DOHH2 (cell line): ENCODE measurements at regions not wholly inside any gene's neighbourhood (a gene's known extent, or its start where the extent isn't known, plus 50 kb on each side); places are given as distances from the start of the nearest gene placed in this dataset.

Experiments
- H3F3A ChIP-seq: fragments of 200-600 bp; sonication (generic), shearing (Covaris generic); 2 replicates; pipeline ENCODE4 v1.6.0; 2016; ENCODE audit warnings: antibody characterized with exemption, mild to moderate bottlenecking; ENCODE audit not compliant: control insufficient read depth, insufficient read depth
- H3K27ac ChIP-seq: fragments of 200-600 bp; sonication (generic); 2 replicates; pipeline ENCODE4 v1.5.1; 2014; ENCODE audit warnings: low read depth, mild to moderate bottlenecking, low read length, moderate library complexity
- H3K27me3 ChIP-seq: fragments of 200-600 bp; sonication (generic); 2 replicates; pipeline ENCODE4 v1.6.1; 2014; ENCODE audit warnings: mild to moderate bottlenecking, low read length, mixed read lengths; ENCODE audit not compliant: control insufficient read depth
- H3K36me3 ChIP-seq: fragments of 200-600 bp; sonication (generic); 2 replicates; pipeline ENCODE4 v1.6.1; 2014; ENCODE audit warnings: mild to moderate bottlenecking, low read length, moderate library complexity, mixed read lengths; ENCODE audit not compliant: control insufficient read depth
- H3K4me1 ChIP-seq: fragments of 200-600 bp; sonication (generic); 2 replicates; pipeline ENCODE4 v1.6.1; 2014; ENCODE audit warnings: mild to moderate bottlenecking, low read length, mixed read lengths; ENCODE audit not compliant: control insufficient read depth
- H3K4me2 ChIP-seq: fragments of 200-600 bp; sonication (generic); 2 replicates; pipeline ENCODE4 v1.6.0; 2014; ENCODE audit warnings: mild to moderate bottlenecking, low read length, moderate library complexity
- H3K4me3 ChIP-seq: fragments of 200-600 bp; sonication (generic); 2 replicates; pipeline ENCODE4 v1.5.1; 2014; ENCODE audit warnings: mild to moderate bottlenecking, low read length, mixed read lengths
- H3K79me2 ChIP-seq: fragments of 200-600 bp; sonication (generic); 2 replicates; pipeline ENCODE4 v1.6.1; 2014; ENCODE audit warnings: mild to moderate bottlenecking, low read length, mixed read lengths; ENCODE audit not compliant: control insufficient read depth
- H3K9me2 ChIP-seq: fragments of 200-600 bp; sonication (generic); replicated peaks from 2 replicates; pipeline ENCODE4 v1.6.1; 2014; ENCODE audit warnings: mild to moderate bottlenecking, low read length, mixed read lengths; ENCODE audit not compliant: control insufficient read depth
- H3K9me3 ChIP-seq: fragments of 200-600 bp; sonication (generic); 2 replicates; pipeline ENCODE4 v1.6.1; 2014; ENCODE audit warnings: antibody characterized with exemption, low read length, mixed read lengths; ENCODE audit not compliant: control insufficient read depth, insufficient read depth
- H4K20me1 ChIP-seq: fragments of 200-600 bp; sonication (generic); 2 replicates; pipeline ENCODE4 v1.6.0; 2014; ENCODE audit warnings: low read depth, mild to moderate bottlenecking, antibody characterized with exemption, low read length, moderate library complexity; ENCODE audit not compliant: control insufficient read depth, insufficient read depth
- CTCF ChIP-seq: fragments of 200-600 bp; sonication (generic); IDR thresholded peaks from one replicate; pipeline ENCODE4 v1.5.1; 2014; ENCODE audit warnings: antibody characterized with exemption, mild to moderate bottlenecking, low read depth, low read length; ENCODE audit not compliant: poor library complexity, severe bottlenecking
- EZH2phosphoT487 ChIP-seq: fragments of 200-600 bp; sonication (generic); IDR thresholded peaks from 2 replicates; pipeline ENCODE4 v1.6.1; 2017; ENCODE audit warnings: borderline replicate concordance, mild to moderate bottlenecking, antibody characterized with exemption, low read length, moderate library complexity, mixed read lengths

- no peaks in the 10 kb centered on the region for H3F3A ChIP-seq
- H3K9me3 ChIP-seq: no peaks in the 10 kb centered on the region
- no peak overlapping the region for H3K27ac ChIP-seq
- H3K4me1 ChIP-seq: no peaks in the 10 kb centered on the region
- no peak overlapping the region for H3K4me3 ChIP-seq
- no peaks in the 10 kb centered on the region for H3K27me3 ChIP-seq
- no peak overlapping the region for H3K4me2 ChIP-seq
- H3K79me2 ChIP-seq: no peaks in the 10 kb centered on the region
- no peaks in the 10 kb centered on the region for H4K20me1 ChIP-seq
- H3K9me2 ChIP-seq: no peaks in the 10 kb centered on the region
- TF ChIP-seq EZH2phosphoT487 (no peak), CTCF (no peak)
- H3K36me3 ChIP-seq: no peaks in the 10 kb centered on the region
These were observed 81.0 kb upstream of the DAB2 start for GRCh38 chr5:39505791-39506190.

DNA sequence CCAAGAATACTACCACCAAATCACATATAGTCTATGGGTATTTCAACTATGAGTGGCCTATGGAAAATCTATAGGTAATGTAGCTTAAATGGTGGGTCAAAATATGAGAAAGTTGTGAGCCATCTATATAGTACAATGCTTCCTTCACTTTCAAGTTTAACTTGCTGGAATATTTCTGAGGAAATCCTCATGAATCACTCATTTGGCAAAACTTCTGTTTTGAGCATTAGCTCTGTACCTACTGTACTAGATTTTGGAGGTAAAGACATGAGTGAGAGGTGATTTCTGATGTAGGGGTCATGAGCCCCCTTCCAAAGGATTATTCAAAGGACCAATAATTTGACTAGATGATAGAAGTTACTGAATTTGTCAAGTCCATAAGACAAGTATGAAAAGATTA, 80.6 kb upstream of the DAB2 start:
- Histone ChIP-seq H3K4me2 (no peak overlapping the region), H3K36me3 (no peaks in the 10 kb centered on the region), H3F3A (no peaks in the 10 kb centered on the region), H3K27ac (no peak overlapping the region), H3K4me1 (no peaks in the 10 kb centered on the region), H3K9me3 (no peaks in the 10 kb centered on the region), H3K79me2 (no peaks in the 10 kb centered on the region), H3K27me3 (no peaks in the 10 kb centered on the region), H3K4me3 (no peak overlapping the region), H3K9me2 (no peaks in the 10 kb centered on the region), H4K20me1 (no peaks in the 10 kb centered on the region)
- TF ChIP-seq CTCF (no peak), EZH2phosphoT487 (no peak)

DNA sequence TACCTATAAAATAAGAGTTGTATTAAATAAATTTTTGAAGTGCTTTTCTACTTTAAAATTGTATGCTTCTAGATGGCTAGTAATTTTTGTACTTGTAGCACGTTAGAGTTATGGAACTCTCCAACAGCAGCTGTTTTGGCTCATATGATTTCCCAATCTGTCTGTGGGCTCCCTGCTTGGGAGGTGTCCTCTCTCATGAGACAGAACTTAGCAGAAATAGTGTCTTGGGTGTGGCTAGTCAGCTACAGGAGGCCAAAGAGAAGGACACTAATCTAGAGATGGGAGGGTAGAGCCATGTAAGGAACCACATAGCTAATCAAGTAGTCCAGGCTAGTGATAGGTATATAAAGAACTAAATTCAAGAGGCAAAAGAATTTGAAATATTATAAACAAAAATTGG, 78.4 kb upstream of the DAB2 start:
- no peak overlapping the region for H3K27ac ChIP-seq

More for the DNA sequence above, 78.4 kb upstream of the DAB2 start:
- TF ChIP-seq EZH2phosphoT487 (no peak), CTCF (no peak)
- Histone ChIP-seq H3K4me2 (no peak overlapping the region), H3K4me3 (no peak overlapping the region), H3K9me2 (no peaks in the 10 kb centered on the region), H4K20me1 (no peaks in the 10 kb centered on the region), H3K27me3 (no peaks in the 10 kb centered on the region), H3F3A (no peaks in the 10 kb centered on the region), H3K9me3 (no peaks in the 10 kb centered on the region), H3K4me1 (no peaks in the 10 kb centered on the region), H3K79me2 (no peaks in the 10 kb centered on the region), H3K36me3 (no peaks in the 10 kb centered on the region)
